ENCODE measurements at regions not wholly inside any gene's neighbourhood (a gene's known extent, or its start where the extent isn't known, plus 50 kb on each side); places are given as distances from the start of the nearest gene placed in this dataset.

GRCh38 chr4:108536577-108536976 is 83.8 kb upstream of the RPL34 start:
- no peak for DNase-seq (ENCODE audit: low read depth)
- no peak for TF ChIP-seq CTCF (conservative IDR thresholded peaks at IDR 0.05; ENCODE audit: control insufficient read depth, insufficient read depth, low read depth, low read length)
- H3K4me3 ChIP-seq (ENCODE audit: control insufficient read depth, low read depth, low read length) = no peak overlapping the region

- no peak for TF ChIP-seq CTCF (conservative IDR thresholded peaks at IDR 0.05; ENCODE audit: control insufficient read depth, insufficient read depth, low read depth, low read length)
- H3K4me3 ChIP-seq (ENCODE audit: control insufficient read depth, low read depth, low read length) = no peak overlapping the region
- no peak for DNase-seq (ENCODE audit: low read depth)
These were observed 84.6 kb upstream of the RPL34 start for GRCh38 chr4:108535757-108536156.

- no peak for TF ChIP-seq CTCF (conservative IDR thresholded peaks at IDR 0.05; ENCODE audit: control insufficient read depth, insufficient read depth, low read depth, low read length)
- DNase-seq (ENCODE audit: low read depth) = no peak
- H3K4me3 ChIP-seq (ENCODE audit: control insufficient read depth, low read depth, low read length) = no peak overlapping the region
These were observed 86.5 kb upstream of the RPL34 start for GRCh38 chr4:108533876-108534275.

- no peak for TF ChIP-seq CTCF (conservative IDR thresholded peaks at IDR 0.05; ENCODE audit: control insufficient read depth, insufficient read depth, low read depth, low read length)
- no peak for DNase-seq (ENCODE audit: low read depth)
- H3K4me3 ChIP-seq (ENCODE audit: control insufficient read depth, low read depth, low read length) = no peak overlapping the region
These were observed 87.0 kb upstream of the RPL34 start for GRCh38 chr4:108533245-108533844.

GRCh38 chr4:108532738-108533137 is 87.6 kb upstream of the RPL34 start:
- no peak for DNase-seq (ENCODE audit: low read depth)
- H3K4me3 ChIP-seq (ENCODE audit: control insufficient read depth, low read depth, low read length) = no peak overlapping the region
- TF ChIP-seq CTCF (conservative IDR thresholded peaks at IDR 0.05; ENCODE audit: control insufficient read depth, insufficient read depth, low read depth, low read length) = no peak

- no peak overlapping the region for H3K4me3 ChIP-seq (ENCODE audit: control insufficient read depth, low read depth, low read length)
- no peak for TF ChIP-seq CTCF (conservative IDR thresholded peaks at IDR 0.05; ENCODE audit: control insufficient read depth, insufficient read depth, low read depth, low read length)
- no peak for DNase-seq (ENCODE audit: low read depth)
These were observed 88.2 kb upstream of the RPL34 start for GRCh38 chr4:108532187-108532586.

- H3K4me3 ChIP-seq (ENCODE audit: control insufficient read depth, low read depth, low read length) = no peak overlapping the region
- TF ChIP-seq CTCF (conservative IDR thresholded peaks at IDR 0.05; ENCODE audit: control insufficient read depth, insufficient read depth, low read depth, low read length) = no peak
- no peak for DNase-seq (ENCODE audit: low read depth)
These were observed 88.9 kb upstream of the RPL34 start for GRCh38 chr4:108531461-108531860.

Measured in fibroblast of mammary gland (primary cell).